T-cell (primary cell): ENCODE measurements at regions not wholly inside any gene's neighbourhood (a gene's known extent, or its start where the extent isn't known, plus 50 kb on each side); places are given as distances from the start of the nearest gene placed in this dataset.

ENCODE experiments used
- ATAC-seq, 4 experiments: fragments of 200-7000 bp in 3 of 4; fragments of 150-1000 bp in 1 of 4; cut with Tn5 transposase; replicated peaks in 1 of 4; 1 replicate in 3 of 4; 2 replicates in 1 of 4; pipeline ENCODE4 v1.10.0; 2021; ENCODE audit warnings: moderate library complexity in 3 of 4, mild to moderate bottlenecking in 2 of 4, moderate number of reproducible peaks in 1 of 4
- CTCF ChIA-PET, 2 donors: fragments of 300-600 bp; sonication (Branson Sonifier 250); formaldehyde crosslinking; loops; one replicate each; lab custom pipeline; 2022; ENCODE audit warnings: antibody characterized with exemption in 2 of 2; lab: Charles Lee
- POLR2A ChIA-PET, 2 donors: fragments of 300-600 bp; sonication (Branson Sonifier 250); formaldehyde crosslinking; loops; one replicate each; lab custom pipeline; 2022; ENCODE audit warnings: antibody characterized with exemption in 2 of 2; lab: Charles Lee
- DNase-seq, 35 experiments: peaks; one replicate each; pipeline versions ENCODE4 v3.0.0 to v3.0.0-alpha.2; 2013 to 2023
- H3K27ac ChIP-seq: one replicate; pipeline ENCODE4 v1.5.1; 2013; ENCODE audit warnings: low read length
- H3K27me3 ChIP-seq, 2 experiments: replicated peaks in 1 of 2; 1 replicate in 1 of 2; 2 replicates in 1 of 2; pipeline versions ENCODE4 v1.6.1 to v1.7.0; 2013; ENCODE audit warnings: low read length in 1 of 2, mixed read lengths in 1 of 2; ENCODE audit not compliant: control insufficient read depth in 2 of 2, insufficient read depth in 2 of 2; ENCODE audit errors: extremely low read depth in 1 of 2
- H3K36me3 ChIP-seq, 2 donors: 1 replicate in 1 of 2; 2 replicates in 1 of 2; pipeline versions ENCODE4 v1.6.1 to v1.7.0; 2013; ENCODE audit warnings: low read length in 1 of 2; ENCODE audit not compliant: control insufficient read depth in 2 of 2, insufficient read depth in 1 of 2; ENCODE audit errors: extremely low read depth in 1 of 2
- H3K4me1 ChIP-seq, 2 experiments: 1 replicate in 1 of 2; 2 replicates in 1 of 2; pipeline versions ENCODE4 v1.6.1 to v1.7.0; 2013; ENCODE audit warnings: low read length in 2 of 2, mixed read lengths in 1 of 2; ENCODE audit not compliant: insufficient read depth in 2 of 2, control insufficient read depth in 1 of 2; ENCODE audit errors: extremely low read depth in 1 of 2
- H3K4me3 ChIP-seq, 2 donors: 1 replicate in 1 of 2; 2 replicates in 1 of 2; pipeline versions ENCODE4 v1.5.1 to v1.7.0; 2013; ENCODE audit warnings: mild to moderate bottlenecking in 2 of 2, low read length in 1 of 2, moderate library complexity in 1 of 2; ENCODE audit not compliant: control insufficient read depth in 1 of 2; ENCODE audit errors: extremely low read depth in 1 of 2
- H3K9me3 ChIP-seq: 2 replicates; pipeline ENCODE4 v1.7.0; 2013
- H3K27ac Mint-ChIP-seq, 2 donors: one replicate each; pipeline ENCODE4 v1.8.0; 2020 to 2021; ENCODE audit warnings: mild to moderate bottlenecking in 2 of 2, mixed read lengths in 2 of 2
- H3K27me3 Mint-ChIP-seq, 2 donors: one replicate each; pipeline ENCODE4 v1.8.0; 2021 to 2022; ENCODE audit warnings: mixed read lengths in 2 of 2
- H3K36me3 Mint-ChIP-seq: one replicate; pipeline ENCODE4 v1.8.0; 2021; ENCODE audit warnings: mixed read lengths
- H3K4me1 Mint-ChIP-seq, 3 donors: one replicate each; pipeline ENCODE4 v1.8.0; 2020 to 2022; ENCODE audit warnings: mixed read lengths in 3 of 3, mild to moderate bottlenecking in 1 of 3
- H3K4me3 Mint-ChIP-seq, 3 donors: one replicate each; pipeline ENCODE4 v1.8.0; 2020 to 2022; ENCODE audit warnings: mild to moderate bottlenecking in 3 of 3, mixed read lengths in 3 of 3, moderate library complexity in 3 of 3
- H3K9me3 Mint-ChIP-seq, 3 donors: one replicate each; pipeline ENCODE4 v1.8.0; 2020 to 2022; ENCODE audit warnings: mixed read lengths in 3 of 3
- WGBS: methylation state at CpG from one replicate; pipeline ENCODE4 v1.1.5; 2013; ENCODE audit warnings: missing lambda C conversion rate; ENCODE audit not compliant: insufficient coverage; 5-methylcytosine and 5-hydroxymethylcytosine counted together

DNA sequence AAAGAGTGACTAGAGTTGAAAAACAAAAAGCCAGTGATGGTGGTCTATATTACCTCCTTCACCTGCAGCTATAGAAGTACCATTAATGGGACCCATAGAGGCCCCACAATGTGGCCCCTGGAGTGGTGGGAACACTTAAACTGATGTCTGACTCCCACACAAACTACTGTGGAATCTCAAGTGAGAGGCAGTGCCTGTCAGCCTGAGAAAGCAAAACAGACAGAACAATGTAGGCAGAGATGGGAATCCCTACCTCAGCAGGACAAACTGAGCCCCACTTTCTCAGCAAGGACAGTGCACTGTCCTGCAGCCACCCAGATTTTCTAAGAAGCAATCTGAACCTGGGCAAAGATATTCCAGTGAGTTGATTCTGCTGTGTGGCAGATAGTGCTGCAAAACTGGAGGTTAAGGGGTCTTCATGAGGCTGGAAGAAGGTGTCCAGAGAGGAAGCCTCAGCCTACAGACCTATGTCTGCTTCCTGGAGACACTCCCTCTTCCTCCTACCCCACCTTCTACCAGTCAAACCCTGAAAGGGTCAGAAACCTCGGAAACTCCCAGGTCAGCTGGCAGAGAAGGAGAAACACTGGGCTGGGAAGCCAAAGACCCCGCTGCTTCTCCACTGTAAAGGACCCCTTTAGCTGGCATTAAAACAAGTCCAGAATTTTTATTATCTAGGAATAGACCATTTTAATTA lies 228.7 kb downstream of the C1orf94 start:
- Histone ChIP-seq H3K27ac (no peak overlapping the region), H3K27me3 (peaks cover 0 to 7% of the 10 kb centered on the region in 2 experiments), H3K4me3 (no peak overlapping the region), H3K9me3 (no peaks in the 10 kb centered on the region), H3K4me1 (no peaks in the 10 kb centered on the region), H3K36me3 (no peaks in the 10 kb centered on the region)
- ChIA-PET CTCF (no interaction called here), POLR2A (no interaction called here)
- DNase-seq, result no peak
- H3K27me3 Mint-ChIP-seq, result peaks cover 9 to 10% of the 10 kb centered on the region in 2 donors
- no peaks in the 10 kb centered on the region for H3K4me1 Mint-ChIP-seq
- H3K9me3 Mint-ChIP-seq, result no peaks in the 10 kb centered on the region
- no peak for ATAC-seq
- H3K4me3 Mint-ChIP-seq, result no peak overlapping the region
- H3K36me3 Mint-ChIP-seq, result no peaks in the 10 kb centered on the region
- 33% methylated on average over 1 of the region's 2 CpGs for WGBS
- no peak overlapping the region for H3K27ac Mint-ChIP-seq

DNA sequence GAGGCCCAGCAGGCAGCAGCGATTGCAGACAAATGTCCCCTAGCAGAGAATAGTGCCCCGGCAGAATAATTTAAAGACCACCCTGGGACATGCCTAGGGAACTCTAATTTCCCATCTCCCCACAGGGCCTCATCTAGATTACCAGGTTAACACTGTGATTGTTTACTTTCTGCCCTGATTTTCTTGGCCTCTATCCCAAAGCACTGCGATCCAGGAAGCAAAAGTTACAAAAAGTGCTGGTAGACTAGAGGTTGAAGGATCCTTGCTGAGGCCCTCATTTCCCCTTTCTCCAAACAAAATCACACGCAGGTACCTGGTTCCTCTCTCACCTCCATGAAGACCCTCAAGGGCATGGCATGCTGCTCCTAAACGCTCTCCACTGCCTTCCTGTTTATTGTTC lies 229.7 kb downstream of the C1orf94 start:
- Histone ChIP-seq H3K27ac (no peak overlapping the region), H3K36me3 (no peaks in the 10 kb centered on the region), H3K27me3 (peaks cover 0 to 7% of the 10 kb centered on the region in 2 experiments), H3K4me1 (no peaks in the 10 kb centered on the region), H3K9me3 (no peaks in the 10 kb centered on the region), H3K4me3 (no peak overlapping the region)
- no peak overlapping the region for H3K4me3 Mint-ChIP-seq
- peaks cover 9 to 10% of the 10 kb centered on the region in 2 donors for H3K27me3 Mint-ChIP-seq
- H3K4me1 Mint-ChIP-seq, result no peaks in the 10 kb centered on the region
- DNase-seq, result no peak
- no peak for ATAC-seq
- no peak overlapping the region for H3K27ac Mint-ChIP-seq
- WGBS, result 41% methylated on average over 3 of the region's 5 CpGs
- no peaks in the 10 kb centered on the region for H3K36me3 Mint-ChIP-seq
- POLR2A ChIA-PET, result no interaction called here
- no peaks in the 10 kb centered on the region for H3K9me3 Mint-ChIP-seq
- CTCF ChIA-PET, result no interaction called here

DNA sequence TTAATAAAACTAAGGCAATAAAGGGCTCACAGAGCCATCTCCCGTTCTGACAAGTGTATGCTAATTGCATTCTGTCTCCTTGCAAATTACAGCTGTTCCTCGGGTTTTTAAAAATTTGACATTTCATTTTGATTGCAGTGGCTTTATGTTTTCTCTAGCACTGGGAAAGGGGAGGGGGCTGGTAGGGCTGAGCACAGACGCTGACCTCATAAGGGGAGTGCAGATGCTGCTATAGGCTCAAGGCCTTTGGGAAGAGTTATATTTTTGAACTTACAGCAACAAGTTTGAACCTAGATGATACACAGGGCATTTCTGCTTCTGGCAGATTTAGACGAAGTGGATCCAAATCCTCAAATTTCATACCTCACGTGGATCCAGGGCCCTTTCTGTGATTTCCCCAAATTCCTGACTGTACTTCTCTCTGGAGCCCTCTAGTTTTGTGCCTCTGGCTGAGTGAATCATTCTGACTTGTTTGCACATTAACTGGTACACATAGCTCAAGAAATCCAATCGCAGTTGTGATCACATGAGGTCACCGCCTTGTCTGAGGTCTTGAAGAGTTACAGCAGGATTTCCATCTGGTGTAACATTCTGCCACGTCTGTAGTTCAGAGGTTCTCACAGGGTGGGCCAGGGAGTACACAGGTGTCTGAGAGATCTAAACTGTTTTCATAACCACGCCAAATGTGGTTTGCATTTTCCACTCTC lies 230.3 kb downstream of the C1orf94 start:
- 65% methylated on average over 9 of the region's 9 CpGs for WGBS
- peaks cover 9 to 10% of the 10 kb centered on the region in 2 donors for H3K27me3 Mint-ChIP-seq
- peaks cover 0 to 7% of the 10 kb centered on the region in 2 experiments for H3K27me3 ChIP-seq
- H3K4me3 ChIP-seq, result no peak overlapping the region
- DNase-seq (no peak), ATAC-seq (no peak)
- H3K9me3 ChIP-seq, result no peaks in the 10 kb centered on the region
- H3K36me3 Mint-ChIP-seq, result no peaks in the 10 kb centered on the region
- no peak overlapping the region for H3K4me3 Mint-ChIP-seq
- H3K36me3 ChIP-seq, result no peaks in the 10 kb centered on the region
- no peak overlapping the region for H3K27ac Mint-ChIP-seq
- no peaks in the 10 kb centered on the region for H3K4me1 Mint-ChIP-seq
- H3K27ac ChIP-seq, result no peak overlapping the region
- CTCF ChIA-PET, result no interaction called here
- POLR2A ChIA-PET, result no interaction called here
- H3K4me1 ChIP-seq, result no peaks in the 10 kb centered on the region
- no peaks in the 10 kb centered on the region for H3K9me3 Mint-ChIP-seq

DNA sequence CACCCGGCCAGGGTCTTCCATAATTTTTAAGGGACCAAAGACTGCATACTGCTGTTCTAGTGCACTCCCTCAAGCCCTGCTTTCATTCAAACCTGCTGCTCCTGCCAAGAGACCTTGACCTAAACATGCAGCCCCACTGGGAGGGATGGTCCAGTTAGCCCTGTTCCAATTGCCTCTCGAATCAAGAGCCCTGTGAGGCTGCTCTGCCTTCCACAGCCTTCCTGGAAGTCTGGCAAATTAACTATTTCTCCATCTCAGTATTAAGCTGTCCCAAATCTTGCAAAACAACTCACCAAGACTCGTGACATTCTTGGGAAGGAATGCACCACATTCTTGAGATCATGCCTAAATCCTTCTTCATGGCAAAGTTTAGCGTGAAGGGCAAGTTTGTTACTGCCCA lies 231.3 kb downstream of the C1orf94 start:
- DNase-seq (no peak), ATAC-seq (no peak)
- no peak overlapping the region for H3K4me3 Mint-ChIP-seq
- H3K9me3 ChIP-seq, result no peaks in the 10 kb centered on the region
- H3K4me1 ChIP-seq, result no peaks in the 10 kb centered on the region
- H3K27me3 ChIP-seq, result peaks cover 0 to 7% of the 10 kb centered on the region in 2 experiments
- H3K4me3 ChIP-seq, result no peak overlapping the region
- WGBS, result 46% methylated on average over 3 of the region's 4 CpGs
- no peaks in the 10 kb centered on the region for H3K36me3 ChIP-seq
- no peaks in the 10 kb centered on the region for H3K36me3 Mint-ChIP-seq
- H3K4me1 Mint-ChIP-seq, result no peaks in the 10 kb centered on the region
- peaks cover 5 to 7% of the 10 kb centered on the region in 2 donors for H3K27me3 Mint-ChIP-seq
- ChIA-PET CTCF (no interaction called here), POLR2A (no interaction called here)
- no peak overlapping the region for H3K27ac Mint-ChIP-seq
- no peaks in the 10 kb centered on the region for H3K9me3 Mint-ChIP-seq
- no peak overlapping the region for H3K27ac ChIP-seq

DNA sequence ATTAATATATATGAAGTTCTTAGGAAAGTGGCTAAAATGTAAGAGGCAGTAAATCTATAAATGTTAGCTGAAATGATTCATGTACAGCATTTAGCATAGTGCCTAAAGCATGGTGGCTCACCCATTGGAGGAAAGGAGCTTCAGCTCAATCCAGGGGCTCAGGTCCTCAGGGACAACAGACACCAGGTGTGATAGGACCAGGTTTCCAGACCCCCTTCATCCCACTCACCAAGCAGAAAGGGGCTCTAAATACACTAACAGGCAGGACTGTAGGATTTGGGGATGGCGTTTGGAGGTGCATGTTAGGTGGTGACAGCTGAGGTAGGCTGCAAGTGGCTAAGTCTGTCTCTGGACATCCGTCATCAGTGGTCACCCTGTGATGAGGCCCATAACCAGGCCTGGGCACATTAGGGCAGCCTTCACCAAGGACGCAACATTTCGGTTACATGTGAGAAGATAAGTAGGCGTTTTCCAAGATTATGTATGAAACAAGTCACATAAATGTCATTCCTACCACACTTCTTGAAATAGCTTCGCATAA lies 233.1 kb downstream of the C1orf94 start:
- Mint-ChIP-seq H3K4me1 (no peaks in the 10 kb centered on the region), H3K36me3 (no peaks in the 10 kb centered on the region), H3K27ac (no peak overlapping the region), H3K9me3 (peaks cover 0 to 2% (median 0%) of the 10 kb centered on the region in 3 donors), H3K27me3 (peaks cover 6 to 8% of the 10 kb centered on the region in 2 donors), H3K4me3 (no peak overlapping the region)
- WGBS, result 88% methylated on average over 2 of the region's 6 CpGs
- no peak overlapping the region for H3K4me3 ChIP-seq
- no peak overlapping the region for H3K27ac ChIP-seq
- H3K36me3 ChIP-seq, result no peaks in the 10 kb centered on the region
- no peak for ATAC-seq
- peaks cover 0 to 6% of the 10 kb centered on the region in 2 experiments for H3K27me3 ChIP-seq
- no peak for DNase-seq
- CTCF ChIA-PET, result no interaction called here
- no peaks in the 10 kb centered on the region for H3K9me3 ChIP-seq
- H3K4me1 ChIP-seq, result no peaks in the 10 kb centered on the region
- POLR2A ChIA-PET, result no interaction called here

DNA sequence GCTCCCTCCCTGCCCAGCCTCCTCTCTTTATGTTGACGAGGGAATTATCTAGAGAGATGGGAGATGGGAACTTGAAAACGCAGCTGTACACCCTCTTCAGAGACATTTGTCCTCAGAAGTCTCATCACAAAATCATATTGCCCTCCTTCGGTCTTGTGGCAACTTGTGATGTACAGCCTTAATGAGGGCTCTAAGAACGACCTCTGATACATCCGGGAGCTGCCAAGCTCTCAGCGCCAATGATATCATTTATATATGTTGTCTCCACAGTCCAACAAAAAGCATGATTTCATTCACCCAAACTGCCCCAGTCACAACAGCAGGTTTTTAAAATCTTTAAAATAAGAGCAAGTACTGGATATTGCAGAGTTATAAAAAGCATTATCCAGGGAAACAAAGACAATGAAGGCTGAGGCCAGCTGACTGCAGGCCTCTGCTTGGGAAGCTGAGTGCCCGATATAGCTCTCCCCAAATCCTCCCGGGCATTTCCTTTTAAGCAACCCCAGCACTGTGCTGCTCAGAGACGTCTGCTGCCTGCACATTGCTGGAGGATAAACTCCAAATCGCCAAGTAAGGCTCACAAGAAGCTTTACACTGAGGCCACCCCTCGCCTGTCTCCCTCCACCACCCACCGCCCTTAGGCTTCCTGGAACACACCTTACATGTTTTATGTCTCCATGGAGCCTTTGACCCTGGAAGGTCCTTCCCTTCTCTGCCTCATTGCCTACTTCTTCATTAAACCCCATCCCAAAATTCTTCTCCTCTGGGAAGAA lies 236.1 kb downstream of the C1orf94 start:
- Mint-ChIP-seq H3K9me3 (peaks cover 0 to 3% (median 0%) of the 10 kb centered on the region in 3 donors), H3K27ac (no peak overlapping the region), H3K36me3 (no peaks in the 10 kb centered on the region), H3K27me3 (peaks cover 7 to 22% of the 10 kb centered on the region in 2 donors), H3K4me3 (no peak overlapping the region), H3K4me1 (no peaks in the 10 kb centered on the region)
- H3K9me3 ChIP-seq, result no peaks in the 10 kb centered on the region
- no peaks in the 10 kb centered on the region for H3K27me3 ChIP-seq
- DNase-seq (no peak), ATAC-seq (no peak)
- no peak overlapping the region for H3K27ac ChIP-seq
- CTCF ChIA-PET, result no interaction called here
- WGBS, result 67% methylated on average over 9 of the region's 12 CpGs
- H3K36me3 ChIP-seq, result no peaks in the 10 kb centered on the region
- POLR2A ChIA-PET, result no interaction called here
- H3K4me1 ChIP-seq, result no peaks in the 10 kb centered on the region
- no peak overlapping the region for H3K4me3 ChIP-seq
